ENCODE measurements at regions not wholly inside any gene's neighbourhood (a gene's known extent, or its start where the extent isn't known, plus 50 kb on each side); places are given as distances from the start of the nearest gene placed in this dataset.

DNA sequence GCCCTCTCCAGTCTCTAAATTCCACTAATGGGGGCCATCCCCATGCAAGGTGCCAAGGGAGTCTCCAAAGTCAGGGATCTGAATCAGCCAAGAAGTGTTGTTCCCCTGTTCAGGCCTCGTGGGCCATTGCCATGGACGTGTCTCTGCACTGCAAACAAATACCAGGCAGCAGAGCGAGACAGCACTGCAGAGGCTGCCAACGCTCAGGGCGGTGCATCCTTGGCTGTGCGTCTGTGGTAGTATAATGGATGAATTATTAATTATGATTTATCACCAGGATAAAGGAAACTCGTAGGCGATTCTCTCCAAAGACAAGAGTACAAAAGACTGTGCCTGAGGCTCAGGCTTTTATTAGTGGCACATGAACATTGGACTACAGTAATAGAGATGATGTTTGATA, 122.3 kb upstream of the NTF3 start:
- H3K27ac ChIP-seq (ENCODE audit: low read depth, low read length, poor library complexity, severe bottlenecking): no peak overlapping the region
- H3F3A ChIP-seq (ENCODE audit: insufficient read depth, low read length): no peaks in the 10 kb centered on the region
- H3K9me3 ChIP-seq (ENCODE audit: low read length): no peaks in the 10 kb centered on the region
- H3K27me3 ChIP-seq (ENCODE audit: insufficient read depth, low read length): 0 out of 2 replicates have a peak, but pooled peaks cover 4% of the 10 kb centered on the region
- H3K4me2 ChIP-seq (ENCODE audit: low read length): no peak overlapping the region
- H3K9ac ChIP-seq (ENCODE audit: low read length): no peak overlapping the region
- H3K79me2 ChIP-seq (ENCODE audit: insufficient read depth, low read length): no peaks in the 10 kb centered on the region
- no peaks in the 10 kb centered on the region for H3K36me3 ChIP-seq (ENCODE audit: insufficient read depth, low read length)
- H2AFZ ChIP-seq (ENCODE audit: low read length): no peak overlapping the region
- TF ChIP-seq EZH2 (IDR thresholded peaks at IDR 0.05; ENCODE audit: borderline replicate concordance, low read length) (no peak), CTCF (IDR thresholded peaks at IDR 0.05; ENCODE audit: low read length) (no peak)
- H3K4me1 ChIP-seq (ENCODE audit: insufficient read depth, low read length, severe bottlenecking): no peaks in the 10 kb centered on the region
- H4K20me1 ChIP-seq (ENCODE audit: insufficient read depth, low read length): no peaks in the 10 kb centered on the region
- H3K9me2 ChIP-seq (ENCODE audit: low read depth, low read length): no peaks in the 10 kb centered on the region
- no peak overlapping the region for H3K4me3 ChIP-seq (ENCODE audit: low read depth, low read length, poor library complexity, severe bottlenecking)

DNA sequence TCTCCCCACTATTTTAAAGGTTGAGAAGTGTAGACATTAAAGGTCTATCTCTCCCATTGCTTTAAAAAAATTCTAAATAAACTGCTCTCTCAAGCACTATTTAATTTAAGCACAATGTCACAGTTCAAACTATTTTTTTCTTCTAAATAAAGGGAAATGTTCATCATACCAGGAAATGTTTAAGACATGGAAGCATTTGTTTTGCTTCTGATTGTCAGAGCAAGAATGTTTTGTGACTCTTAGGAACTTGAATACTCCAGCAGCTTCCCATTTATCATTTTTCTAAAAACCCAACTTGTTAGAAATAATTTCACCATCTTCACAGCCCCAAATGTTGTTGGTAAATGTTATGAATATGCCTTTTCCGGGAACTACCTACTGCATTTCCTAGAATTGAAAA, 121.8 kb upstream of the NTF3 start:
- Histone ChIP-seq H3K27ac (ENCODE audit: low read depth, low read length, poor library complexity, severe bottlenecking) (no peak overlapping the region), H3K4me2 (ENCODE audit: low read length) (no peak overlapping the region), H3K9me3 (ENCODE audit: low read length) (no peaks in the 10 kb centered on the region), H3F3A (ENCODE audit: insufficient read depth, low read length) (no peaks in the 10 kb centered on the region), H3K36me3 (ENCODE audit: insufficient read depth, low read length) (no peaks in the 10 kb centered on the region), H3K9ac (ENCODE audit: low read length) (no peak overlapping the region), H3K4me1 (ENCODE audit: insufficient read depth, low read length, severe bottlenecking) (no peaks in the 10 kb centered on the region), H3K79me2 (ENCODE audit: insufficient read depth, low read length) (no peaks in the 10 kb centered on the region), H3K27me3 (ENCODE audit: insufficient read depth, low read length) (0 out of 2 replicates have a peak, but pooled peaks cover 4% of the 10 kb centered on the region), H2AFZ (ENCODE audit: low read length) (no peak overlapping the region), H4K20me1 (ENCODE audit: insufficient read depth, low read length) (no peaks in the 10 kb centered on the region), H3K4me3 (ENCODE audit: low read depth, low read length, poor library complexity, severe bottlenecking) (no peak overlapping the region), H3K9me2 (ENCODE audit: low read depth, low read length) (no peaks in the 10 kb centered on the region)
- TF ChIP-seq EZH2 (IDR thresholded peaks at IDR 0.05; ENCODE audit: borderline replicate concordance, low read length): no peak

- TF ChIP-seq EZH2 (IDR thresholded peaks at IDR 0.05; ENCODE audit: borderline replicate concordance, low read length) (no peak), CTCF (IDR thresholded peaks at IDR 0.05; ENCODE audit: low read length) (no peak)
- Histone ChIP-seq H3K4me2 (ENCODE audit: low read length) (no peak overlapping the region), H4K20me1 (ENCODE audit: insufficient read depth, low read length) (no peaks in the 10 kb centered on the region)
Observed at GRCh38 chr12:5317556-5317955, 114.4 kb upstream of the NTF3 start.

DNA sequence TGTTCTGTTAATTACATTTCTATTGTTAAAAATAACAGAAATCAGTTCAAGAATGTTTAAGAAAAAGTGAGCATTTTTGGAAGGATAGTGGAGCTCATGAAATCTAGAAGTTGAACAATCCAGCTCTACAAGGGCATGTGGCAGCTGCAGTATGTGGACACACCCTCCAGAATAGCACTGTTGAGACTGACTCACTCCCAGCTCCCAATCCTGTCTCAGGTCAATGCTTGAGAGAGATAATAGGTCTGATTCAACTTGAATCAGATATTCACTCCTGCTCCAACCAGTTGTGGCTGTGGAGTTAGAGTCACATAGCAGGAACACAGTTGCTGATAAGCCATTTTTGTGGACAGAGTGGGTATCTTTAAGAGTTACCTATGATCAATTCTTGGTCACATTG, 113.0 kb upstream of the NTF3 start:
- no peak for TF ChIP-seq EZH2 (IDR thresholded peaks at IDR 0.05; ENCODE audit: borderline replicate concordance, low read length)
- no peak for TF ChIP-seq CTCF (IDR thresholded peaks at IDR 0.05; ENCODE audit: low read length)
- H3K79me2 ChIP-seq (ENCODE audit: insufficient read depth, low read length): no peaks in the 10 kb centered on the region
- H3K9ac ChIP-seq (ENCODE audit: low read length): no peak overlapping the region
- no peak overlapping the region for H3K4me3 ChIP-seq (ENCODE audit: low read depth, low read length, poor library complexity, severe bottlenecking)
- no peaks in the 10 kb centered on the region for H3F3A ChIP-seq (ENCODE audit: insufficient read depth, low read length)
- no peaks in the 10 kb centered on the region for H3K9me3 ChIP-seq (ENCODE audit: low read length)
- H2AFZ ChIP-seq (ENCODE audit: low read length): no peak overlapping the region
- H4K20me1 ChIP-seq (ENCODE audit: insufficient read depth, low read length): no peaks in the 10 kb centered on the region
- H3K4me1 ChIP-seq (ENCODE audit: insufficient read depth, low read length, severe bottlenecking): no peaks in the 10 kb centered on the region
- no peaks in the 10 kb centered on the region for H3K36me3 ChIP-seq (ENCODE audit: insufficient read depth, low read length)
- H3K27me3 ChIP-seq (ENCODE audit: insufficient read depth, low read length): no peaks in the 10 kb centered on the region
- no peaks in the 10 kb centered on the region for H3K9me2 ChIP-seq (ENCODE audit: low read depth, low read length)
- no peak overlapping the region for H3K4me2 ChIP-seq (ENCODE audit: low read length)
- H3K27ac ChIP-seq (ENCODE audit: low read depth, low read length, poor library complexity, severe bottlenecking): no peak overlapping the region

More at GRCh38 chr12:5317556-5317955, 114.4 kb upstream of the NTF3 start:
- Histone ChIP-seq H3K4me1 (ENCODE audit: insufficient read depth, low read length, severe bottlenecking) (no peaks in the 10 kb centered on the region), H3K27ac (ENCODE audit: low read depth, low read length, poor library complexity, severe bottlenecking) (no peak overlapping the region), H3K36me3 (ENCODE audit: insufficient read depth, low read length) (no peaks in the 10 kb centered on the region), H2AFZ (ENCODE audit: low read length) (no peak overlapping the region), H3K79me2 (ENCODE audit: insufficient read depth, low read length) (no peaks in the 10 kb centered on the region), H3K4me3 (ENCODE audit: low read depth, low read length, poor library complexity, severe bottlenecking) (no peak overlapping the region), H3F3A (ENCODE audit: insufficient read depth, low read length) (no peaks in the 10 kb centered on the region), H3K27me3 (ENCODE audit: insufficient read depth, low read length) (no peaks in the 10 kb centered on the region), H3K9me2 (ENCODE audit: low read depth, low read length) (no peaks in the 10 kb centered on the region), H3K9ac (ENCODE audit: low read length) (no peak overlapping the region), H3K9me3 (ENCODE audit: low read length) (no peaks in the 10 kb centered on the region)
